PC-3 (cell line): ENCODE measurements at regions not wholly inside any gene's neighbourhood (a gene's known extent, or its start where the extent isn't known, plus 50 kb on each side); places are given as distances from the start of the nearest gene placed in this dataset.

Experiments used
- ATAC-seq: fragments of 200-7000 bp; cut with Tn5 transposase; 2 replicates; pipeline ENCODE4 v1.9.1; 2020; ENCODE audit warnings: mild to moderate bottlenecking, moderate library complexity
- BruUV-seq: library from RNA; stranded (reverse); fragments of 400-500 nt; replicated peaks from 2 replicates; lab custom pipeline; 2021; lab: Mats Ljungman, UMichigan
- CTCF ChIA-PET: fragments of 300-600 bp; sonication (Branson Sonifier 250); formaldehyde crosslinking; loops from one replicate; lab custom pipeline; 2022; ENCODE audit warnings: antibody characterized with exemption; lab: Charles Lee
- POLR2A ChIA-PET: fragments of 300-600 bp; sonication (Branson Sonifier 250); formaldehyde crosslinking; loops from one replicate; lab custom pipeline; 2022; ENCODE audit warnings: antibody characterized with exemption; ENCODE audit not compliant: unreplicated experiment; lab: Charles Lee
- DNase-seq: peaks from one replicate; pipeline ENCODE4 v3.0.0-alpha.2; 2015
- H2AFZ ChIP-seq: fragments of 300-600 bp; sonication (generic); 2 replicates; pipeline ENCODE4 v1.6.0; 2016; ENCODE audit warnings: antibody characterized with exemption, low read length
- H3F3A ChIP-seq: fragments of 300-600 bp; sonication (generic); one replicate; pipeline ENCODE4 v1.6.0; 2017; ENCODE audit warnings: antibody characterized with exemption, low read length, control low read depth, mild to moderate bottlenecking; ENCODE audit not compliant: unreplicated experiment
- H3K27ac ChIP-seq: fragments of 300-600 bp; sonication (generic); 2 replicates; pipeline ENCODE4 v1.5.1; 2016; ENCODE audit warnings: mild to moderate bottlenecking, low read length
- H3K27me3 ChIP-seq: fragments of 300-600 bp; sonication (generic); 2 replicates; pipeline ENCODE4 v1.6.1; 2016; ENCODE audit warnings: low read length, mixed read lengths
- H3K36me3 ChIP-seq: fragments of 300-600 bp; sonication (generic); 2 replicates; pipeline ENCODE4 v1.6.1; 2016; ENCODE audit warnings: low read depth, mixed run types, low read length, mixed read lengths
- H3K4me1 ChIP-seq: fragments of 300-600 bp; sonication (generic); 2 replicates; pipeline ENCODE4 v1.5.1; 2016; ENCODE audit warnings: low read length; ENCODE audit not compliant: insufficient read depth
- H3K4me2 ChIP-seq: fragments of 300-600 bp; sonication (generic); 2 replicates; pipeline ENCODE4 v1.6.0; 2016; ENCODE audit warnings: low read length
- H3K4me3 ChIP-seq: fragments of 300-600 bp; sonication (generic); 2 replicates; pipeline ENCODE4 v1.5.1; 2016; ENCODE audit warnings: mild to moderate bottlenecking, low read length, mixed read lengths
- H3K79me2 ChIP-seq: fragments of 300-600 bp; sonication (generic); 2 replicates; pipeline ENCODE4 v1.6.1; 2017; ENCODE audit warnings: low read length, mixed read lengths
- H3K9ac ChIP-seq: fragments of 300-600 bp; sonication (generic); 2 replicates; pipeline ENCODE4 v1.6.0; 2016; ENCODE audit warnings: mild to moderate bottlenecking, low read length
- H3K9me2 ChIP-seq: fragments of 300-600 bp; sonication (generic); replicated peaks from 2 replicates; pipeline ENCODE4 v1.6.1; 2016; ENCODE audit warnings: mixed run types, low read length, mixed read lengths
- H3K9me3 ChIP-seq: fragments of 300-600 bp; sonication (generic); 2 replicates; pipeline ENCODE4 v1.6.1; 2016; ENCODE audit warnings: low read length, mixed read lengths
- H4K20me1 ChIP-seq: fragments of 300-600 bp; sonication (generic); 2 replicates; pipeline ENCODE4 v1.6.1; 2016; ENCODE audit warnings: low read length, mixed read lengths
- EZH2 ChIP-seq: fragments of 300-600 bp; sonication (generic); IDR thresholded peaks from one replicate; pipeline ENCODE4 v1.6.1; 2017; ENCODE audit warnings: antibody characterized with exemption, mild to moderate bottlenecking, low read length; ENCODE audit not compliant: unreplicated experiment
- EZH2phosphoT487 ChIP-seq: fragments of 300-600 bp; sonication (generic); IDR thresholded peaks from 2 replicates; pipeline ENCODE4 v1.6.1; 2018; ENCODE audit warnings: mild to moderate bottlenecking, antibody characterized with exemption, low read length, borderline replicate concordance
- intact Hi-C: fragments of 100-400 bp; cut with micrococcal nuclease; formaldehyde crosslinking; loops from 2 replicates; pipeline ENCODE4 v1.9.0; 2023
- TF ChIP-seq, protein P1 (sequence below): fragments of 300-600 bp; sonication (generic); conservative IDR thresholded peaks from 2 replicates; pipeline ENCODE4 v1.5.1; 2017; ENCODE audit warnings: antibody characterized with exemption, low read depth, mild to moderate bottlenecking, low read length

DNA sequence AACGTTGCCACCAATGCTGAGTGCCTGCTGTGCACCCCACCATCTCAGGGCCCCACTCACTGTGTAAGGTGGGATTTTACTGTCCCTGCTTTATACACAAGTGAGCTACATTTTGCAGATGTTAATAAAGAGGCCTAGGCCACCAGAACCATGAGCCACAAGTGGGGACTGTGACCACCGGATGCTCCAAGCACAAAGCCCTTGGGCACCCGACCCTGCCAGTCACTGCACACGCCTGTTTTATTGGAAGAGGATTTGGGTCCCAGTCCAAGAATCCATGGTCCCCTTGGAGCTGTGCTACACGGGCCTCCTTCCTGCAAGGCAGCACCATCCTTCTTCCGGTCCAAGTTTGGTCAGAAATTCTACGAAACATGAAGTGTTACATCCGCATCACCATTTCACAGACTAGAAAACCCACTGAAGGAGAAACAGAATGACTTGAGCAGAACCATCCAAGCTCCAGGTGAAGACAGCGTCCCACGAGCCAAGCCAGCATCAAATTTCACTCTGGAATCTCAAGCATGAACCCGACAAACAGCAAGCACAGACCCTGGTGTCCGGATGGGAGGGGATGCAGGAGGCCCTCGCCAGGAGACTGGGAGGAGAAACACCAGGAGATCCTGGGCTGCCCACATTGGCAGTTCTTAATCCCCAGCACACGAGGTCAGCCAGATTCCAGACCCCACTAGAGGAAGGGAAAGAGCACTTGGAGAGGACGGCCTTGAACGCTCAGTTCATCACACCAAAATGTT is 226.9 kb downstream of the DLL1 start:
- Histone ChIP-seq H3K79me2 (no peaks in the 10 kb centered on the region), H3K4me2 (no peak overlapping the region), H3K4me3 (no peak overlapping the region), H3K36me3 (no peaks in the 10 kb centered on the region), H3K4me1 (no peaks in the 10 kb centered on the region), H4K20me1 (no peaks in the 10 kb centered on the region), H3K9ac (no peak overlapping the region), H2AFZ (no peak overlapping the region), H3K27me3 (0 out of 2 replicates have a peak, but pooled peaks cover 4% of the 10 kb centered on the region), H3K27ac (no peak overlapping the region), H3F3A (no peaks in the 10 kb centered on the region), H3K9me2 (no peaks in the 10 kb centered on the region), H3K9me3 (no peaks in the 10 kb centered on the region)
- BruUV-seq, result no TSS peak
- no peak for ATAC-seq
- ChIA-PET POLR2A (no interaction called here), CTCF (no interaction called here)
- no peak for TF ChIP-seq EZH2phosphoT487
- TF ChIP-seq EZH2, result no peak
- TF ChIP-seq, protein P1, sequence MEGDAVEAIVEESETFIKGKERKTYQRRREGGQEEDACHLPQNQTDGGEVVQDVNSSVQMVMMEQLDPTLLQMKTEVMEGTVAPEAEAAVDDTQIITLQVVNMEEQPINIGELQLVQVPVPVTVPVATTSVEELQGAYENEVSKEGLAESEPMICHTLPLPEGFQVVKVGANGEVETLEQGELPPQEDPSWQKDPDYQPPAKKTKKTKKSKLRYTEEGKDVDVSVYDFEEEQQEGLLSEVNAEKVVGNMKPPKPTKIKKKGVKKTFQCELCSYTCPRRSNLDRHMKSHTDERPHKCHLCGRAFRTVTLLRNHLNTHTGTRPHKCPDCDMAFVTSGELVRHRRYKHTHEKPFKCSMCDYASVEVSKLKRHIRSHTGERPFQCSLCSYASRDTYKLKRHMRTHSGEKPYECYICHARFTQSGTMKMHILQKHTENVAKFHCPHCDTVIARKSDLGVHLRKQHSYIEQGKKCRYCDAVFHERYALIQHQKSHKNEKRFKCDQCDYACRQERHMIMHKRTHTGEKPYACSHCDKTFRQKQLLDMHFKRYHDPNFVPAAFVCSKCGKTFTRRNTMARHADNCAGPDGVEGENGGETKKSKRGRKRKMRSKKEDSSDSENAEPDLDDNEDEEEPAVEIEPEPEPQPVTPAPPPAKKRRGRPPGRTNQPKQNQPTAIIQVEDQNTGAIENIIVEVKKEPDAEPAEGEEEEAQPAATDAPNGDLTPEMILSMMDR, result no peak
- no peak for DNase-seq
- intact Hi-C loops, result no loop called here

DNA sequence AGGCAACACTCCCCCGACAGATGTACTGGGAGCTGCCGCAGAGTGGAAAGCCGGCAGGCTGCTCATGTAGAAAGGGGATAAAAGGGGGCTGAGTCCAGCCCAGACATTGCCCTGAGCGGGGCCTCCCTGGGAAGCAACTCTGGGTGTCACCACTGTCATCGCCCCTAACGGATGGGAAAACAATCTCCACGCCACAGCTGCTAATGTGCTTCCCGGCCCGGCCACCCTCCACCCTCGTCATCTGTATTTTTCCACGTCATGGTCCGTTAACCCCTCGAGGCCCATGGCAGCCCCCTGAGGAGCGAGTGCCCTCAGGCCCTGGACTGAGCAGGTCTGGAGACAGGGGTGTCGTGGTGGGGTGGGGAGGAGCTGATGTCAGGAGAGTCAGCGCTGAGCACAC is 227.4 kb downstream of the DLL1 start:
- Histone ChIP-seq H2AFZ (no peak overlapping the region), H3K4me3 (no peak overlapping the region), H3K79me2 (no peaks in the 10 kb centered on the region), H3K9me3 (no peaks in the 10 kb centered on the region), H3F3A (no peaks in the 10 kb centered on the region), H3K27ac (no peak overlapping the region), H3K27me3 (no peaks in the 10 kb centered on the region), H4K20me1 (no peaks in the 10 kb centered on the region), H3K4me1 (no peaks in the 10 kb centered on the region), H3K36me3 (no peaks in the 10 kb centered on the region), H3K9me2 (no peaks in the 10 kb centered on the region), H3K4me2 (no peak overlapping the region), H3K9ac (no peak overlapping the region)
- intact Hi-C loops, result no loop called here
- no peak for ATAC-seq
- TF ChIP-seq EZH2, result no peak
- TF ChIP-seq, protein P1, result no peak
- TF ChIP-seq EZH2phosphoT487, result no peak
- DNase-seq, result no peak
- ChIA-PET POLR2A (no interaction called here), CTCF (no interaction called here)
- no TSS peak for BruUV-seq

DNA sequence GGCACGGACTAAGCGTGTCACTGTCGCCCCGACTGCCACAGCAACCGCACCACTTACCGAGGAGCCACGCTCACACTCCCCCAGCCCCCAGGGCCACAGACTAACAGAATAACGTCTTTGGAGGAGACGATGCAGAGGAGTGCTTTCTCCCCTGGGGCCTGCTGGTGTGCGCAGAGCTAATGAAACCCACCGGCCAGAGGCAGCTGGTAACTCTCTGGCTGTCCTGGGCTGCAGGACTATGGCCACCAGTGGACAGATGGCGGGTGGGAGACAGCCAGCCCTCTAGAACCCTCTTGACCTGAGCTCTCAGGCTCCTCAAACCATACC is 228.0 kb downstream of the DLL1 start:
- DNase-seq, result no peak
- no peaks in the 10 kb centered on the region for H3K27me3 ChIP-seq
- no peaks in the 10 kb centered on the region for H3K36me3 ChIP-seq
- CTCF ChIA-PET, result no interaction called here
- no peak for ATAC-seq
- no peak overlapping the region for H3K4me2 ChIP-seq
- intact Hi-C loops, result no loop called here
- no peaks in the 10 kb centered on the region for H3K79me2 ChIP-seq
- H3K9ac ChIP-seq, result no peak overlapping the region
- BruUV-seq, result no TSS peak
- H3K4me1 ChIP-seq, result no peaks in the 10 kb centered on the region
- no peaks in the 10 kb centered on the region for H3F3A ChIP-seq
- H3K9me2 ChIP-seq, result no peaks in the 10 kb centered on the region
- H3K4me3 ChIP-seq, result no peak overlapping the region
- no peak for TF ChIP-seq EZH2phosphoT487
- TF ChIP-seq, protein P1, result no peak
- TF ChIP-seq EZH2, result no peak
- POLR2A ChIA-PET, result no interaction called here
- no peaks in the 10 kb centered on the region for H3K9me3 ChIP-seq
- H2AFZ ChIP-seq, result no peak overlapping the region
- no peak overlapping the region for H3K27ac ChIP-seq
- no peaks in the 10 kb centered on the region for H4K20me1 ChIP-seq
